NAMALWA (cell line): ENCODE measurements at regions not wholly inside any gene's neighbourhood (a gene's known extent, or its start where the extent isn't known, plus 50 kb on each side); places are given as distances from the start of the nearest gene placed in this dataset.
"Not testable (repeated sequence)": the region's sequence is repeated elsewhere in the genome, so short reads cannot be mapped to it uniquely, and the experiment has no call there.

Source experiments
- DNase-seq: peaks from one replicate; pipeline ENCODE4 v3.0.0-alpha.2; 2015; ENCODE audit warnings: low spot score

GRCh38 chr6:140264431-140264830 is 890.0 kb upstream of the CITED2 start:
- no peak for DNase-seq

- DNase-seq = not testable (repeated sequence)
Measured at GRCh38 chr6:140258302-140258701, 883.9 kb upstream of the CITED2 start.

GRCh38 chr6:140256248-140256647 is 881.8 kb upstream of the CITED2 start:
- no peak for DNase-seq

GRCh38 chr6:140253096-140253495 is 878.6 kb upstream of the CITED2 start:
- no peak for DNase-seq

- DNase-seq = no peak
Measured at GRCh38 chr6:140252099-140252498, 877.7 kb upstream of the CITED2 start.

GRCh38 chr6:140245296-140246040 is 871.0 kb upstream of the CITED2 start:
- no peak for DNase-seq

GRCh38 chr6:140237251-140237650 is 862.8 kb upstream of the CITED2 start:
- DNase-seq = no peak

GRCh38 chr6:140236732-140237131 is 862.3 kb upstream of the CITED2 start:
- no peak for DNase-seq

- DNase-seq = no peak
Measured at GRCh38 chr6:140230282-140230681, 855.8 kb upstream of the CITED2 start.

GRCh38 chr6:140228491-140228890 is 854.0 kb upstream of the CITED2 start:
- DNase-seq = no peak

- no peak for DNase-seq
Measured at GRCh38 chr6:140226637-140227036, 852.2 kb upstream of the CITED2 start.

GRCh38 chr6:140225701-140226436 is 851.4 kb upstream of the CITED2 start:
- DNase-seq = no peak

- DNase-seq = no peak
Measured at GRCh38 chr6:140217283-140217682, 842.8 kb upstream of the CITED2 start.

- no peak for DNase-seq
Measured at GRCh38 chr6:140209775-140210174, 835.3 kb upstream of the CITED2 start.

- no peak for DNase-seq
Measured at GRCh38 chr6:140208286-140208685, 833.8 kb upstream of the CITED2 start.

- DNase-seq = no peak
Measured at GRCh38 chr6:140205795-140206593, 831.5 kb upstream of the CITED2 start.

GRCh38 chr6:140204154-140204553 is 829.7 kb upstream of the CITED2 start:
- no peak for DNase-seq

GRCh38 chr6:140203661-140204147 is 829.3 kb upstream of the CITED2 start:
- DNase-seq = no peak

GRCh38 chr6:140202964-140203515 is 828.6 kb upstream of the CITED2 start:
- no peak for DNase-seq

- DNase-seq = no peak
Measured at GRCh38 chr6:140201787-140202458, 827.5 kb upstream of the CITED2 start.

- peak; percentile 32 for DNase-seq
Measured at GRCh38 chr6:140193269-140193668, 818.8 kb upstream of the CITED2 start.

GRCh38 chr6:140192018-140192417 is 817.6 kb upstream of the CITED2 start:
- no peak for DNase-seq
